ENCODE measurements at regions not wholly inside any gene's neighbourhood (a gene's known extent, or its start where the extent isn't known, plus 50 kb on each side); places are given as distances from the start of the nearest gene placed in this dataset.

GRCh38 chr10:33710006-33710405 lies 375.5 kb upstream of the NRP1 start:
- no peak for TF ChIP-seq POLR2AphosphoS5 (IDR thresholded peaks at IDR 0.05)
- no peak for TF ChIP-seq CTCF (IDR thresholded peaks at IDR 0.05)

Measured in sigmoid colon (tissue), 4 donors.